Astrocyte (in vitro differentiated cells and primary cell): ENCODE measurements at regions not wholly inside any gene's neighbourhood (a gene's known extent, or its start where the extent isn't known, plus 50 kb on each side); places are given as distances from the start of the nearest gene placed in this dataset.

ENCODE experiments used
- DNase-seq: peaks from one replicate; pipeline ENCODE4 v3.0.0-alpha.2; 2010; ENCODE audit warnings: low read depth
- FAIRE-seq: peaks from 2 replicates; lab custom pipeline; 2011; peaks lifted over from hg19 to GRCh38; lab: Jason Lieb, UNC
- H2AFZ ChIP-seq: 2 replicates; pipeline ENCODE4 v1.6.0; 2012; ENCODE audit warnings: low read depth, low read length, inconsistent platforms
- H3K27ac ChIP-seq: 2 replicates; pipeline ENCODE4 v1.5.1; 2011; ENCODE audit warnings: low read depth, low read length, inconsistent platforms
- H3K27me3 ChIP-seq: 2 replicates; pipeline ENCODE4 v1.6.0; 2011; ENCODE audit warnings: low read length, inconsistent platforms; ENCODE audit not compliant: insufficient read depth
- H3K36me3 ChIP-seq: 2 replicates; pipeline ENCODE4 v1.5.1; 2011; ENCODE audit warnings: low read length, inconsistent platforms; ENCODE audit not compliant: insufficient read depth
- H3K4me1 ChIP-seq: 2 replicates; pipeline ENCODE4 v1.5.1; 2011; ENCODE audit warnings: low read length, inconsistent platforms; ENCODE audit not compliant: insufficient read depth
- H3K4me2 ChIP-seq: 2 replicates; pipeline ENCODE4 v1.6.0; 2012; ENCODE audit warnings: low read length, inconsistent platforms
- H3K4me3 ChIP-seq: 2 replicates; pipeline ENCODE4 v1.5.1; 2011; ENCODE audit warnings: low read depth, mild to moderate bottlenecking, low read length, inconsistent platforms; ENCODE audit not compliant: insufficient read depth
- H3K79me2 ChIP-seq: 2 replicates; pipeline ENCODE4 v1.6.0; 2012; ENCODE audit warnings: mild to moderate bottlenecking, low read length, inconsistent platforms; ENCODE audit not compliant: insufficient read depth
- H3K9ac ChIP-seq: 2 replicates; pipeline ENCODE4 v1.6.0; 2012; ENCODE audit warnings: mild to moderate bottlenecking, low read length, inconsistent platforms
- H3K9me3 ChIP-seq: 2 replicates; pipeline ENCODE4 v1.5.1; 2012; ENCODE audit warnings: low read depth, mild to moderate bottlenecking, low read length, inconsistent platforms; ENCODE audit not compliant: insufficient read depth
- H4K20me1 ChIP-seq: 2 replicates; pipeline ENCODE4 v1.6.0; 2012; ENCODE audit warnings: low read length, inconsistent platforms; ENCODE audit not compliant: insufficient read depth
- H3K27ac Mint-ChIP-seq: one replicate; pipeline ENCODE4 v1.8.0; 2021; ENCODE audit warnings: mild to moderate bottlenecking, mixed read lengths; ENCODE audit not compliant: unreplicated experiment
- H3K27me3 Mint-ChIP-seq: one replicate; pipeline ENCODE4 v1.8.0; 2021; ENCODE audit warnings: low read depth, mixed read lengths; ENCODE audit not compliant: unreplicated experiment
- H3K36me3 Mint-ChIP-seq: one replicate; pipeline ENCODE4 v1.8.0; 2021; ENCODE audit warnings: low read depth, mixed read lengths; ENCODE audit not compliant: unreplicated experiment
- H3K4me1 Mint-ChIP-seq: one replicate; pipeline ENCODE4 v1.8.0; 2021; ENCODE audit warnings: low read depth, mixed read lengths; ENCODE audit not compliant: unreplicated experiment
- H3K4me3 Mint-ChIP-seq: one replicate; pipeline ENCODE4 v1.8.0; 2021; ENCODE audit warnings: mild to moderate bottlenecking, moderate library complexity, mixed read lengths; ENCODE audit not compliant: unreplicated experiment
- H3K9me3 Mint-ChIP-seq: one replicate; pipeline ENCODE4 v1.8.0; 2021; ENCODE audit warnings: mild to moderate bottlenecking, mixed read lengths; ENCODE audit not compliant: unreplicated experiment
- EZH2 ChIP-seq: IDR thresholded peaks from 2 replicates; pipeline ENCODE4 v1.6.1; 2012; ENCODE audit warnings: mild to moderate bottlenecking, low read length, inconsistent platforms; ENCODE audit not compliant: insufficient read depth
- TF ChIP-seq, protein P1 (sequence below): IDR thresholded peaks from 2 replicates; pipeline ENCODE4 v1.5.1; 2011; ENCODE audit warnings: low read depth, mild to moderate bottlenecking, inconsistent platforms, low read length, moderate library complexity; ENCODE audit not compliant: insufficient read depth

DNA sequence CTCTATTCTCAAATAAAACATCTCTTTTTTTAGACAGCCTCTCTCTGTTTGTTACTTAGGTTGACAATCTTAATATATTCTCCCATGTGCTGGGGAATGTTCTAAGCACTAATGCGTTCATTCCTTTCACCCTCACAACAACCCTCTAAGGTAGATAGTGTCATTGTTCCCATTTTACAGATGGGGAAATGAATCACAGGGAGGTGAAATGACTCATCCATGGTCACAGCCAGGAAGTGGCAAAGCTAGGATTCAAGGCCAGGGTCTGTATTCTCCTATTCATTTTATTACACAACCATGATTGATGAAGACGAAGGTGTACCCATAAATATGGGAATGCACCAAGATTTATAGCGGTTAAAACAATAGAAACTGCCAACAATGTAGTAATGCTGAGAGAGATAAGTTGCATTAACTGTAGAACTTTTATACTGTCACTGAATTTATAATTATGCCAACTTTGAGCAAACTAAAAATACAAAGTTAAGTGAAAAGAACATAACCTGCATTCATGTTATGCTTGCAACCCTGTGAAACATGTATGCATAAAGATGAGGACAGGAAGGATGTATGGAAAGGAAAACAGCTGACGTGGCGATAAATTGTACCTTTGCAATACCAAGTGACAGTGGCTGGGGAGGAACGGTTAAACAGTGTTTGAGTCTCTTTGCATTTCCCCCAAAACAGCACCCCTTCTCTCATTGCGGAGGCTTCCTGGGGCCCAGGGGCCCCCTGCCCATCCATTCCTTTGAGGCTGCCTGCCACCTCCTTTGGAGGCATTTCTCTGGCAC lies 257.7 kb upstream of the AGAP1 start:
- no peak overlapping the region for H3K9ac ChIP-seq
- Mint-ChIP-seq H3K27me3 (peaks cover 15% of the 10 kb centered on the region), H3K4me3 (no peak overlapping the region), H3K36me3 (no peaks in the 10 kb centered on the region), H3K9me3 (peaks cover 2% of the 10 kb centered on the region), H3K27ac (peak overlapping the region; percentile 20), H3K4me1 (peaks cover 15% of the 10 kb centered on the region)
- H3K36me3 ChIP-seq = no peaks in the 10 kb centered on the region
- H3K27ac ChIP-seq = no peak overlapping the region
- no peak overlapping the region for H3K4me2 ChIP-seq
- FAIRE-seq (no peak), DNase-seq (peak; percentile 17)
- H2AFZ ChIP-seq = no peak overlapping the region
- H3K4me1 ChIP-seq = no peaks in the 10 kb centered on the region
- TF ChIP-seq, protein P1, sequence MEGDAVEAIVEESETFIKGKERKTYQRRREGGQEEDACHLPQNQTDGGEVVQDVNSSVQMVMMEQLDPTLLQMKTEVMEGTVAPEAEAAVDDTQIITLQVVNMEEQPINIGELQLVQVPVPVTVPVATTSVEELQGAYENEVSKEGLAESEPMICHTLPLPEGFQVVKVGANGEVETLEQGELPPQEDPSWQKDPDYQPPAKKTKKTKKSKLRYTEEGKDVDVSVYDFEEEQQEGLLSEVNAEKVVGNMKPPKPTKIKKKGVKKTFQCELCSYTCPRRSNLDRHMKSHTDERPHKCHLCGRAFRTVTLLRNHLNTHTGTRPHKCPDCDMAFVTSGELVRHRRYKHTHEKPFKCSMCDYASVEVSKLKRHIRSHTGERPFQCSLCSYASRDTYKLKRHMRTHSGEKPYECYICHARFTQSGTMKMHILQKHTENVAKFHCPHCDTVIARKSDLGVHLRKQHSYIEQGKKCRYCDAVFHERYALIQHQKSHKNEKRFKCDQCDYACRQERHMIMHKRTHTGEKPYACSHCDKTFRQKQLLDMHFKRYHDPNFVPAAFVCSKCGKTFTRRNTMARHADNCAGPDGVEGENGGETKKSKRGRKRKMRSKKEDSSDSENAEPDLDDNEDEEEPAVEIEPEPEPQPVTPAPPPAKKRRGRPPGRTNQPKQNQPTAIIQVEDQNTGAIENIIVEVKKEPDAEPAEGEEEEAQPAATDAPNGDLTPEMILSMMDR = no peak
- TF ChIP-seq EZH2 = no peak
- H4K20me1 ChIP-seq = no peaks in the 10 kb centered on the region
- H3K79me2 ChIP-seq = no peaks in the 10 kb centered on the region
- H3K27me3 ChIP-seq = peaks cover 4% of the 10 kb centered on the region
- no peak overlapping the region for H3K4me3 ChIP-seq
- no peaks in the 10 kb centered on the region for H3K9me3 ChIP-seq

DNA sequence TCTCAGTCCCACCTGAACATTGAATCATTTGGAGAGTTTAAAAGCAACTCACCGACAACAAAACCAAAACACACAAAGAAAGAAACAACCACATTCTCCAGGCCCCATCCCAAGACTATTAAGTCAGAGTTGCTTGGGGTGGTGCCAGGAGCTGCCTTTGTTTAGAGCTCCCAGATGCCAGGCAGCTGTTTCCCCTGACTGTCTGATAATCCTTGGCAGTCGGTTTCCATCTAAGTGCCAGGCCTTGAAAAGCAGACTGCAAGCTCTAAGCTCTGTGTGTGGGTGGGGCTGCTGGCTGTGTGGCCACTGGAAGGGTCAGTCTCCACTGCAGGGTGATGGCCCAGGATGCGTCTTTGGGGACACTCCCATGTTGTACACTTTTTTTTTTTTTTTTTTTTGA lies 255.3 kb upstream of the AGAP1 start:
- Mint-ChIP-seq H3K4me1 (peaks cover 5% of the 10 kb centered on the region), H3K27me3 (peaks cover 15% of the 10 kb centered on the region), H3K27ac (no peak overlapping the region), H3K36me3 (no peaks in the 10 kb centered on the region), H3K9me3 (peaks cover 3% of the 10 kb centered on the region), H3K4me3 (no peak overlapping the region)
- Histone ChIP-seq H3K4me1 (no peaks in the 10 kb centered on the region), H2AFZ (peak overlapping the region; percentile 21), H3K27ac (no peak overlapping the region), H3K4me2 (no peak overlapping the region), H3K9ac (no peak overlapping the region), H3K27me3 (peaks cover 4% of the 10 kb centered on the region), H3K79me2 (no peaks in the 10 kb centered on the region), H3K4me3 (no peak overlapping the region), H3K9me3 (no peaks in the 10 kb centered on the region), H4K20me1 (no peaks in the 10 kb centered on the region), H3K36me3 (no peaks in the 10 kb centered on the region)
- FAIRE-seq = no peak
- TF ChIP-seq, protein P1 = no peak
- TF ChIP-seq EZH2 = no peak
- DNase-seq = peak; percentile 73

DNA sequence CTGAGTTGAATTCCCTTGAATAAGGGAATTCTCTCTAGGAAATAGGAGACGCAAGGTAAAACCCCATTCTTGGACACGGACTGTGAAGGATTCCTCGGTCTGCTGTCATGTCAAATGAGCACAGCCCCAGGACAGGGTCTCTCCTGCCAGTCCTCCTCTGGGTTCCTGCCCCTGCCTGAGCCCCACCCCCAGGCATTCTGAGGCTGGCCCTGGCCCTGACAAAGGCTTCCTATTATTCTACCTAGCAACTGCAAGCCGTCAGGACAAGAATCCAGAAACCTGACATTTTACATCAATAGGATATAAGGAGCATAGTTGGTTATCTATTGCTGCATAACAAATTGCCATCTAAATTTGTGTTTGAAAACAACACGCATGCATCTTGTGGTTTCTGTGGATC lies 253.3 kb upstream of the AGAP1 start:
- no peak for TF ChIP-seq EZH2
- TF ChIP-seq, protein P1 = no peak

More for the DNA sequence above, 253.3 kb upstream of the AGAP1 start:
- no peak overlapping the region for H2AFZ ChIP-seq
- no peaks in the 10 kb centered on the region for H3K79me2 ChIP-seq
- no peak overlapping the region for H3K4me2 ChIP-seq
- Mint-ChIP-seq H3K27me3 (peaks cover 15% of the 10 kb centered on the region), H3K27ac (no peak overlapping the region), H3K36me3 (no peaks in the 10 kb centered on the region), H3K9me3 (peaks cover 3% of the 10 kb centered on the region), H3K4me1 (peaks cover 20% of the 10 kb centered on the region), H3K4me3 (no peak overlapping the region)
- no peak overlapping the region for H3K4me3 ChIP-seq
- no peaks in the 10 kb centered on the region for H3K9me3 ChIP-seq
- DNase-seq = no peak
- no peaks in the 10 kb centered on the region for H3K36me3 ChIP-seq
- FAIRE-seq = no peak
- H3K27ac ChIP-seq = no peak overlapping the region
- no peaks in the 10 kb centered on the region for H4K20me1 ChIP-seq
- H3K4me1 ChIP-seq = no peaks in the 10 kb centered on the region
- H3K27me3 ChIP-seq = peaks cover 7% of the 10 kb centered on the region
- H3K9ac ChIP-seq = no peak overlapping the region
